HK-2 (cell line): ENCODE measurements at regions not wholly inside any gene's neighbourhood (a gene's known extent, or its start where the extent isn't known, plus 50 kb on each side); places are given as distances from the start of the nearest gene placed in this dataset.
"Not testable (repeated sequence)": the region's sequence is repeated elsewhere in the genome, so short reads cannot be mapped to it uniquely, and the experiment has no call there.

ENCODE experiments used
- DNase-seq: peaks from one replicate; pipeline ENCODE4 v3.0.0-alpha.2; 2018; ENCODE audit not compliant: unreplicated experiment

GRCh38 chr21:41567901-41568510, 60.0 kb upstream of the TMPRSS2 start:
- DNase-seq, result no peak

- DNase-seq, result not testable (repeated sequence)
These were observed 59.3 kb upstream of the TMPRSS2 start for GRCh38 chr21:41567237-41567636.

- DNase-seq, result no peak
These were observed 58.6 kb upstream of the TMPRSS2 start for GRCh38 chr21:41566500-41567014.

- DNase-seq, result no peak
These were observed 57.6 kb upstream of the TMPRSS2 start for GRCh38 chr21:41565550-41565949.

- peak; percentile 16 for DNase-seq
These were observed 56.9 kb upstream of the TMPRSS2 start for GRCh38 chr21:41564871-41565274.

GRCh38 chr21:41562101-41563000, 54.4 kb upstream of the TMPRSS2 start:
- peak; percentile 81 for DNase-seq

GRCh38 chr21:41561701-41562100, 53.7 kb upstream of the TMPRSS2 start:
- no peak for DNase-seq

GRCh38 chr21:41560661-41561158, 52.8 kb upstream of the TMPRSS2 start:
- DNase-seq, result no peak

- no peak for DNase-seq
These were observed 52.0 kb upstream of the TMPRSS2 start for GRCh38 chr21:41559658-41560631.

GRCh38 chr21:41558842-41559241, 50.9 kb upstream of the TMPRSS2 start:
- DNase-seq, result no peak

- DNase-seq, result no peak
These were observed 49.9 kb upstream of the TMPRSS2 start for GRCh38 chr21:41557884-41558283.
